H54 (cell line): ENCODE measurements at regions not wholly inside any gene's neighbourhood (a gene's known extent, or its start where the extent isn't known, plus 50 kb on each side); places are given as distances from the start of the nearest gene placed in this dataset.

ENCODE experiments used
- DNase-seq: peaks from one replicate; pipeline ENCODE4 v3.0.0; 2011; ENCODE audit warnings: low spot score, mixed read lengths; ENCODE audit not compliant: insufficient read length
- FAIRE-seq: peaks from 3 replicates; lab custom pipeline; 2011; peaks lifted over from hg19 to GRCh38; lab: Jason Lieb, UNC
- POLR2A ChIP-seq: IDR thresholded peaks from 2 replicates; pipeline ENCODE4 v1.6.1; 2011; ENCODE audit warnings: low read depth, mild to moderate bottlenecking, low read length

GRCh38 chr6:122050242-122050755, 349.2 kb upstream of the HSF2 start:
- FAIRE-seq (no peak), DNase-seq (no peak)
- no peak for TF ChIP-seq POLR2A

DNA sequence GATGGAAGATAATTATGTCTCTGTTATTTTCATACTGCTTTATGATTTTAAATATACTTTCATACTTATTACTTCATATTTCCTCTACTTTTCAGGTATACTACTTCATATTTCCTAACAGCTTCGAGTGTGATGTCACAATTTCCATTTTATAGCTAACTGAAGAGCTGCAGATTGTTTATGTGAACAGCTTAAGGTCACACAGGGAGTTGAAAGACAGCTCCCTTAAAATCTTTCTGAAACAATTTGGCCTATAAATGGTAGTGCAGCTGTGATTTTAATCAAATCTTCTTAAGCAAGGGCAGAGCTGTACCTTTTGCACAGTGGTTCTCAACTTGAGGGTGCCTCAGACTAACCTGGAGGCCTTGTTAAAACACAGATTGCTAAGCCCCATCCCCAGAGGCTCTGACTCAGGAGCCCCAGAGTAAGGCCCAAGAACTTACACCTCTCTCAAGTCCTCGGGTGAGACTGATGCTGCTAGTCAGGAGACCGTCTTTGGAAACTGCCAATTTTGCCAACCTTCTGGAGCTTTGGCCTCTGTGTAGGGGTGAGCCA, 347.0 kb upstream of the HSF2 start:
- no peak for TF ChIP-seq POLR2A
- no peak for DNase-seq
- FAIRE-seq = no peak

DNA sequence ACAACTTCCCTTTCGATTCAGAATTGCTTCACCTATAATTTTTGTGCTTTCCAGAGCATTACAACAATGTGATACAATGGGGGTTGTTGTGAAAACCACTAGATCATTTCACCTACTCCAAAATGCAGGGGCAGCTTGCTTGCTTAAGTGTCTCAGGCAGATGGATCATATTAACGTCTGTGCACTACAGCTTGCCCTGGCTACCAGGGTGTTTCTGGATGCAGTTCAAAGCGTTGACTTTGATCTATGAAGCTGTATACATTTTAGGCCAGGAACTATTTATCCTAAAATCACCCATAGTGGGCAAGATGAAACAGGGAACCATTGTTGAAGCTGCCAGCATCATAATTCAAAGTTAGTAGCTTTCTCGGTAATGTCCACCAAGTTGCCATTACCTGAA, 339.5 kb upstream of the HSF2 start:
- DNase-seq (no peak), FAIRE-seq (no peak)
- no peak for TF ChIP-seq POLR2A

DNA sequence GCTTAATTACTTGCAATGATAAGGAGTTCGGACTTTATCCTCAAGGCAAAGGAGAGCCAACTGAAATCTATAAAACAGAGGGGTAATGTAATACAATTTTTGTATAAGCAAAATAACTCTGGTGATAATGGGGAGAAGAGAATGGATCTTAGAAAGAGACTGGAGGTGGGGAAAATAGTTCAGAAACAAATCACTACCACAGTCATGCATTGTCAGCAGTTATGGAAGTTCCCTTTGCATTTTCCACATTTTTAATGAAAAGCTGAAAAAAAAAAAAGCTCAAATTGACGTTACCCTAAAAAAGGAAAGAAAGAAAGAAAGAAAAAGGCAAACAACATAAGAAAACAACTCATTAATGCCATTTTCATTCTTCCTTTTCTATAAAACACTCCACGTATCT, 337.6 kb upstream of the HSF2 start:
- FAIRE-seq = no peak
- DNase-seq = no peak

DNA sequence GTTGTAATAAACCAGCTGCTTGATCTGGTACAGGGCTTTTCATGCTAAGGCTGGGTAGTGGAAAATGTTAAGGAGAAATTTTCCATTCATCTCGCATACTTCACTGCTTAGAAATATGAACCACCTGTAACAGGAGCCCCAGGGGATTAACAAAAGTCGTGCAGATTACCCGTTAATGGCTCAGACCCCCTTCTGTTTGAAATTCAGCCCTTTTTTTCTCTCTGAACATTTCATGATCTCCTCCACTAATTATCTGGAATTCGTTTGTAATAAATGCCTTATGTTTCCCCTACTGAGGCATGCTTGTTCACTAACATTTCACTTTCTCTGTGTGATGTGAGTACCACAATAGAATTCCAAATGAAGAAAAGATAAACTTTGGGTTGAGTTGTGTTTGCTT, 336.4 kb upstream of the HSF2 start:
- FAIRE-seq (no peak), DNase-seq (no peak)
- TF ChIP-seq POLR2A = no peak

More for the DNA sequence above, 337.6 kb upstream of the HSF2 start:
- no peak for TF ChIP-seq POLR2A

- TF ChIP-seq POLR2A = no peak
- FAIRE-seq (no peak), DNase-seq (no peak)
These were observed 335.7 kb upstream of the HSF2 start for GRCh38 chr6:122063761-122064160.

GRCh38 chr6:122066200-122066599, 333.3 kb upstream of the HSF2 start:
- FAIRE-seq (no peak), DNase-seq (no peak)

GRCh38 chr6:122068291-122068769, 331.1 kb upstream of the HSF2 start:
- TF ChIP-seq POLR2A = no peak
- FAIRE-seq (no peak), DNase-seq (no peak)

More at GRCh38 chr6:122066200-122066599, 333.3 kb upstream of the HSF2 start:
- no peak for TF ChIP-seq POLR2A

- FAIRE-seq (no peak), DNase-seq (no peak)
- TF ChIP-seq POLR2A = no peak
These were observed 329.5 kb upstream of the HSF2 start for GRCh38 chr6:122069932-122070331.

GRCh38 chr6:122072014-122072647, 327.3 kb upstream of the HSF2 start:
- TF ChIP-seq POLR2A = no peak
- no peak for FAIRE-seq
- no peak for DNase-seq

GRCh38 chr6:122075084-122075838, 324.2 kb upstream of the HSF2 start:
- TF ChIP-seq POLR2A = no peak
- FAIRE-seq = no peak
- DNase-seq = no peak

DNA sequence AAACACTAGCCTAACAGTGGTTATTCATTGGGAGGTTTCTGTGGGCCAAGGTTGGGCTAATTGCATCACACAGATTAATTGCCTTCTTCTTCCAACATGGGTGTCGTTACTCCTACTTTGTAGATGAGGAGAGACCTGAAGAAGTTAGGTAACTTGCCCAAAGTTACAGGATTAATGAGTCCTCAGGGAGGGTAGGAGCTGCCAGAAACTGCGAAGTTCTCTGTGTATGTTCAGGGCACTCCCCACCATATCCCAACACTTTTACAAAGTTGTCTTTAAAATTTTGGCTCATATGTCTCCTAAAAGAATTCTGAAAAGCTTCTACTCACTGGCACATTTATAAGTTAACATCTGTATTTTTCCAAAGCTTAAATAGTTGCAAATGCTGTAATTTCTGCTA, 323.5 kb upstream of the HSF2 start:
- TF ChIP-seq POLR2A = no peak
- DNase-seq = no peak
- FAIRE-seq = no peak

GRCh38 chr6:122077603-122078002, 321.8 kb upstream of the HSF2 start:
- no peak for DNase-seq
- FAIRE-seq = no peak
- TF ChIP-seq POLR2A = no peak

GRCh38 chr6:122078481-122078880, 321.0 kb upstream of the HSF2 start:
- no peak for TF ChIP-seq POLR2A
- no peak for DNase-seq
- no peak for FAIRE-seq
